Peyer's patch (tissue), 4 donors: ENCODE measurements at regions not wholly inside any gene's neighbourhood (a gene's known extent, or its start where the extent isn't known, plus 50 kb on each side); places are given as distances from the start of the nearest gene placed in this dataset.

Experiments
- CTCF ChIP-seq, 6 experiments: fragments of 450-650 bp in 4 of 6; fragments of 200-600 bp in 2 of 6; sonication (generic) in 1 of 6; IDR thresholded peaks; one replicate each; pipeline ENCODE4 v1.5.1; 2017 to 2019; ENCODE audit warnings: antibody characterized with exemption in 6 of 6, mild to moderate bottlenecking in 3 of 6, moderate library complexity in 1 of 6
- POLR2A ChIP-seq, 2 donors: fragments of 450-650 bp; IDR thresholded peaks; one replicate each; pipeline ENCODE4 v1.5.1; 2017; ENCODE audit warnings: antibody characterized with exemption in 2 of 2, mild to moderate bottlenecking in 2 of 2, moderate library complexity in 2 of 2

DNA sequence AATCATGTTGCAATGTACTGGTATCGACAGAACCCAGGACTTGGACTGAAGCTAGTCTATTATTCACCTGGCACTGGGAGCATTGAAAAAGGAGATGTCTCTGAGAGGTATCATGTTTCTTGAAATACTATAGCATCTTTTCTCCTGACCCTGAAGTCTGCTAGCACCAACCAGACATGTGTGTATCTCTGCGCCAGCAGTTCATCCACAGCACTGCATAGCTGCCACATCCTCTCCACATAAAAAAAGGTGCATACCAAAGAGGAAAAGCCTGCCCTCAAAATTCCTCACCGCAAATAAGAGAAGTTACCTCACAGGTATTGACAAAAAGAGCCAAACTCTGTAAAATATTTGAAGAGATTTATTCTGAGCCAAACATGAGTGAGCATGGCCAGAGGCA is 99.5 kb upstream of the PRSS3 start:
- TF ChIP-seq CTCF (IDR thresholded peaks at IDR 0.05), result no peak
- no peak for TF ChIP-seq POLR2A (IDR thresholded peaks at IDR 0.05)
